Gastroesophageal sphincter (tissue), 4 donors: ENCODE measurements at regions not wholly inside any gene's neighbourhood (a gene's known extent, or its start where the extent isn't known, plus 50 kb on each side); places are given as distances from the start of the nearest gene placed in this dataset.
"Not testable (repeated sequence)": the region's sequence is repeated elsewhere in the genome, so short reads cannot be mapped to it uniquely, and the experiment has no call there.

Source experiments
- ATAC-seq: fragments of 150-250 bp; one replicate; pipeline ENCODE4 v1.9.1; 2016; ENCODE audit warnings: mild to moderate bottlenecking, moderate library complexity
- H3K27ac ChIP-seq, 4 donors: fragments of 200-600 bp; sonication (generic) in 3 of 4; 1 replicate in 3 of 4; 2 replicates in 1 of 4; pipeline ENCODE4 v1.5.1; 2016 to 2019
- H3K27me3 ChIP-seq: fragments of 200-600 bp; sonication (generic); one replicate; pipeline ENCODE4 v1.5.1; 2019
- H3K36me3 ChIP-seq, 2 donors: fragments of 200-600 bp; sonication (generic); one replicate each; pipeline ENCODE4 v1.5.1; 2019; ENCODE audit warnings: control low read depth in 1 of 2
- H3K4me1 ChIP-seq, 3 donors: fragments of 200-600 bp; sonication (generic); 1 replicate in 2 of 3; 2 replicates in 1 of 3; pipeline ENCODE4 v1.5.1; 2016 to 2019; ENCODE audit warnings: control low read depth in 2 of 3
- H3K4me3 ChIP-seq, 2 donors: fragments of 200-600 bp; sonication (generic); one replicate each; pipeline ENCODE4 v1.5.1; 2019; ENCODE audit warnings: mild to moderate bottlenecking in 1 of 2, moderate library complexity in 1 of 2
- H3K9me3 ChIP-seq, 3 donors: fragments of 200-600 bp; sonication (generic); one replicate each; pipeline ENCODE4 v1.5.1; 2017 to 2019; ENCODE audit warnings: control low read depth in 2 of 3
- EP300 ChIP-seq: sonication (generic); formaldehyde crosslinking; IDR thresholded peaks from one replicate; pipeline ENCODE4 v1.6.1; 2017; ENCODE audit warnings: antibody characterized with exemption, mild to moderate bottlenecking
- POLR2A ChIP-seq, 2 donors: fragments of 450-650 bp; IDR thresholded peaks; one replicate each; pipeline ENCODE4 v1.6.1; 2017; ENCODE audit warnings: antibody characterized with exemption in 2 of 2, mild to moderate bottlenecking in 2 of 2, moderate library complexity in 1 of 2
- POLR2AphosphoS5 ChIP-seq: sonication (generic); formaldehyde crosslinking; IDR thresholded peaks from one replicate; pipeline ENCODE4 v1.6.1; 2017; ENCODE audit warnings: antibody characterized with exemption
- WGBS, 2 donors: methylation state at CpG; one replicate each; pipeline ENCODE4 v1.1.5; 2018; ENCODE audit warnings: low coverage in 1 of 2; 5-methylcytosine and 5-hydroxymethylcytosine counted together
- TF ChIP-seq, protein P1 (sequence below), 4 experiments: fragments of 200-600 bp in 2 of 4; fragments of 450-650 bp in 2 of 4; sonication (generic) in 1 of 4; IDR thresholded peaks; one replicate each; pipeline ENCODE4 v1.5.1; 2017 to 2019; ENCODE audit warnings: antibody characterized with exemption in 4 of 4, mild to moderate bottlenecking in 2 of 4, moderate library complexity in 2 of 4

DNA sequence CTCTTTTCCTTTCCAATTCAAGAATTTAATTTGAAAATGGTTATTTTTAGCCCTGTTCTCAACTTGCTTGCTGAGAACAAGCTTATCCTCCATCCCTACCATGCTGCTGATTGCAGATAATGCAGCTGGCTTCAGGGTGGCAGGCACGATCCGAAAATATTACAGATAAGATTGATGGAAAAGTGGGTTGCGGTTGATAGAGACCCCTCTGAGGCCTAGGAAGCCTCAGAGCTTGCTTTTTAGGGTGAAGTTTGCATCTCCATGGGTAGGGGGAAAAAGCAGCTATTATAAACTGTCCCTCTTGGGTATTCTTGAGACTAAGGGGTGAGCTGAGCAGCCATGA lies 116.5 kb upstream of the GOT2 start:
- H3K36me3 ChIP-seq = no peaks in the 10 kb centered on the region
- H3K4me1 ChIP-seq = no peaks in the 10 kb centered on the region
- no peak for TF ChIP-seq POLR2A (IDR thresholded peaks at IDR 0.05)
- TF ChIP-seq, protein P1, sequence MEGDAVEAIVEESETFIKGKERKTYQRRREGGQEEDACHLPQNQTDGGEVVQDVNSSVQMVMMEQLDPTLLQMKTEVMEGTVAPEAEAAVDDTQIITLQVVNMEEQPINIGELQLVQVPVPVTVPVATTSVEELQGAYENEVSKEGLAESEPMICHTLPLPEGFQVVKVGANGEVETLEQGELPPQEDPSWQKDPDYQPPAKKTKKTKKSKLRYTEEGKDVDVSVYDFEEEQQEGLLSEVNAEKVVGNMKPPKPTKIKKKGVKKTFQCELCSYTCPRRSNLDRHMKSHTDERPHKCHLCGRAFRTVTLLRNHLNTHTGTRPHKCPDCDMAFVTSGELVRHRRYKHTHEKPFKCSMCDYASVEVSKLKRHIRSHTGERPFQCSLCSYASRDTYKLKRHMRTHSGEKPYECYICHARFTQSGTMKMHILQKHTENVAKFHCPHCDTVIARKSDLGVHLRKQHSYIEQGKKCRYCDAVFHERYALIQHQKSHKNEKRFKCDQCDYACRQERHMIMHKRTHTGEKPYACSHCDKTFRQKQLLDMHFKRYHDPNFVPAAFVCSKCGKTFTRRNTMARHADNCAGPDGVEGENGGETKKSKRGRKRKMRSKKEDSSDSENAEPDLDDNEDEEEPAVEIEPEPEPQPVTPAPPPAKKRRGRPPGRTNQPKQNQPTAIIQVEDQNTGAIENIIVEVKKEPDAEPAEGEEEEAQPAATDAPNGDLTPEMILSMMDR (IDR thresholded peaks at IDR 0.05) = no peak
- no peak for TF ChIP-seq EP300
- no peak for TF ChIP-seq POLR2AphosphoS5
- no peaks in the 10 kb centered on the region for H3K9me3 ChIP-seq
- no peaks in the 10 kb centered on the region for H3K27me3 ChIP-seq
- ATAC-seq = no peak
- WGBS, 2 donors = 30 to 82% methylated on average over 2 of the region's 3 CpGs
- no peak overlapping the region for H3K27ac ChIP-seq
- H3K4me3 ChIP-seq = no peak overlapping the region

DNA sequence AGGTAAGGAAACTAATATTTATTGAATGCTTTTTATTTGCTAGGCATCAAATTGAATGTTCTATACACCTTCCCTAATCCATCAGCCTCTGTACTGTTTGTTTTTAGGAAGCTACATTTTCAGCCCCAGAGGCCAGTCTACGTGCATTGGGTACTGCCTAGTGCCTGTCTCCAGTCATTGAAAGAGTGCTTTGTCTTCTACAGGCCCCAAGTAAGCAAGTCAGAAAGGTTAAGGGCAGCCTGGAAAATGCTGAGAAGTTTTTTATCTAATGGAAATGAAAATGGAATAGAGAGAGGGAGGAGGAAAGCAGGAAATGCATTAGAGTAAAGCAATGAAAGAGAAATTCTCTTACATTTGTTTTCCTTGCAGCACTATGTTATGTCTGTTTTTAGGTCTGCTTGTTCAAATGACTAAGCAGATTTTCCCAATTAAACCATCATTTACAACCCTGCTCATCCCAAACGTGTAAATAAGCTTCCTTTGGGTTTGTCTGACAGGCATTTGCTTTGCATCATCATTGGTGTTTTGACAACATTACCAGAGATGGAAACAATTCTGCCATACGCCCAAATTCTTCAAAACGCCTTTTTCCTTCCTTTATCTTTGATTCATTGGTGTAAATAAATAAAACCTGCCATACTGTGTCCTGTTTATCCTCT lies 116.0 kb upstream of the GOT2 start:
- TF ChIP-seq EP300 (no peak), POLR2AphosphoS5 (no peak), POLR2A (IDR thresholded peaks at IDR 0.05) (no peak)
- TF ChIP-seq, protein P1 (IDR thresholded peaks at IDR 0.05) = no peak
- ATAC-seq = no peak
- H3K9me3 ChIP-seq = no peaks in the 10 kb centered on the region
- H3K27ac ChIP-seq = no peak overlapping the region
- H3K27me3 ChIP-seq = no peaks in the 10 kb centered on the region
- WGBS, 2 donors = 36 to 38% methylated on average over 4 of the region's 4 CpGs
- no peak overlapping the region for H3K4me3 ChIP-seq
- no peaks in the 10 kb centered on the region for H3K36me3 ChIP-seq
- no peaks in the 10 kb centered on the region for H3K4me1 ChIP-seq

DNA sequence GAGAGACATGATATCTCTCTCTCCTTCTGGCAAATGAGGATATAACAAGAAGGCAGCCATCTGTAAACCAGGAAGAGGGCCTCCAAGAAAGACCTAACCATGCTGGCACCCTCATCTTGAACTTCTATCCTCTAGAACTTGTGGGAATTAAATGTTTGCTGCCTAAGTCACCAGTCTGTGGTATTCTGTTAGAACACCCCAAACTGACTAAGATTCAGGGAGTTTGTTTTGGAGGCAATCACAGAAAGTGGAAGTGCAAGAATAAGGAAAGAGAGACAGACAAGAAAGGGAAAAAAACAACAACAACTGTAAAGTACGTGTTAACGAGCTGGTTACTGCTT lies 114.5 kb upstream of the GOT2 start:
- ATAC-seq = no peak
- TF ChIP-seq, protein P1 (IDR thresholded peaks at IDR 0.05) = no peak
- TF ChIP-seq POLR2AphosphoS5 (no peak), EP300 (no peak), POLR2A (IDR thresholded peaks at IDR 0.05) (no peak)
- Histone ChIP-seq H3K36me3 (no peaks in the 10 kb centered on the region), H3K9me3 (no peaks in the 10 kb centered on the region), H3K4me1 (no peaks in the 10 kb centered on the region), H3K27me3 (no peaks in the 10 kb centered on the region), H3K4me3 (no peak overlapping the region), H3K27ac (no peak overlapping the region)
- WGBS, 2 donors = 65 to 94% methylated on average over 2 of the region's 2 CpGs

DNA sequence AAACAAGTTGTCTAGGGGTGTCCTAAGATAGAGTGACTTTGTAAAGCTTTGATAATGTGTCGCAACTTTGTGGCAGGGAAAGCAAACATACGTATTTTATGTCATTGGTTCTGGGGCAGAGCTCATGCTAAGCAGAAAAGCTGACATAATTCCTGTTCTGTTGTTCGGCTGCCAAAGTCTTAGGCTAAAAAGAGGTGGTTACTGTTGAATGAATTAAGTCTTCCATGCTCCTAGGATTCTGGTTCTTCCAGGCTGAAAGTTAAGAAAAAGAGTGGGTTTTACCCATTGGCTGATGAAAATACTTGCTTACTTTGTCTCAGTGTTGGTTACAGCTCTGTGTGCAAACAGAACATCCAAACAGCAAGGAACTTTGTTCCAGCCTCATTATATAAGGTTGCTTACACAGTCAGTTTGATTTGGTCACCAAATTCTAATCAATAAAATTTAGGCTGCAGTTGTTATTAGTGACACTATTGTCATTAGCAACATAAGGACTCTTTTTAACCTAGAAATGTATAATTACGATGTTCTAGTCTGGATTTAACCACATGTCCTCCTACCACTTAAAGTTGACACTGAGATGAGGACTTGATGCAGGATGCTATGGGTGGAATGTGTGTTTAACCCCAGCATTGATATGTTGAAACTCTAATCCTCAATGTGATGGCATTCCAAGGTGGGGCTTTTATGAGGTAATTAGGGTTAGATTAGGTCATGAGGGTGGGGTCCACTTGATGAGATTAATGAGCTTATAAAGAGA lies 114.0 kb upstream of the GOT2 start:
- H3K27ac ChIP-seq = no peak overlapping the region
- no peak for ATAC-seq
- no peaks in the 10 kb centered on the region for H3K36me3 ChIP-seq
- H3K9me3 ChIP-seq = no peaks in the 10 kb centered on the region
- TF ChIP-seq, protein P1 (IDR thresholded peaks at IDR 0.05) = no peak
- TF ChIP-seq POLR2A (IDR thresholded peaks at IDR 0.05) = no peak
- TF ChIP-seq POLR2AphosphoS5 = no peak
- no peak for TF ChIP-seq EP300
- no peak overlapping the region for H3K4me3 ChIP-seq
- H3K27me3 ChIP-seq = no peaks in the 10 kb centered on the region
- 45 to 48% methylated on average over 4 of the region's 4 CpGs for WGBS, 2 donors
- H3K4me1 ChIP-seq = no peaks in the 10 kb centered on the region

DNA sequence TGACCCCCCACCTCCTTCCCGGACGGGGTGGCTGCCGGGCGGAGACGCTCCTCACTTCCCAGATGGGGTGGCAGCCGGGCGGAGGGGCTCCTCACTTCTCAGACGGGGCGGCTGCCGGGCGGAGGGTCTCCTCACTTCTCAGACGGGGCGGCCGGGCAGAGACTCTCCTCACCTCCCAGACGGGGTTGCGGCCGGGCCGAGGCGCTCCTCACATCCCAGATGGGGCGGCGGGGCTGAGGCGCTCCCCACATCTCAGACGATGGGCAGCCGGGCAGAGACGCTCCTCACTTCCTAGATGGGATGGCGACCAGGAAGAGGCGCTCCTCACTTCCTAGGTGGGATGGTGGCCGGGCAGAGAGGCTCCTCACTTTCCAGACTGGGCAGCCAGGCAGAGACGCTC lies 112.1 kb upstream of the GOT2 start:
- H3K9me3 ChIP-seq = not testable (repeated sequence)
- WGBS, 2 donors = no CpG with 5 or more reads among the region's 29 CpGs

More for the DNA sequence above, 112.1 kb upstream of the GOT2 start:
- H3K36me3 ChIP-seq, ATAC-seq, H3K27me3 ChIP-seq, H3K4me1 ChIP-seq, H3K27ac ChIP-seq, H3K4me3 ChIP-seq: not testable (repeated sequence)
